BJ (cell line): ENCODE measurements at regions not wholly inside any gene's neighbourhood (a gene's known extent, or its start where the extent isn't known, plus 50 kb on each side); places are given as distances from the start of the nearest gene placed in this dataset.

Source experiments
- CTCF ChIA-PET: fragments of 350-600 bp; formaldehyde crosslinking; extraction: SDS; loops from one replicate; lab custom pipeline; 2021; ENCODE audit warnings: antibody characterized with exemption, inconsistent platforms; lab: Yijun Ruan, JAX
- POLR2A ChIA-PET: fragments of 300-600 bp; sonication (Branson Sonifier 250); formaldehyde crosslinking; extraction: SDS; loops from one replicate; lab custom pipeline; 2021; ENCODE audit warnings: antibody characterized with exemption; lab: Charles Lee
- DNase-seq: peaks from one replicate; pipeline ENCODE4 v3.0.0-alpha.2; 2011; ENCODE audit warnings: low read depth
- H3K27me3 ChIP-seq: 2 replicates; pipeline ENCODE4 v1.6.0; 2011; ENCODE audit warnings: low read length; ENCODE audit not compliant: control insufficient read depth, insufficient read depth
- H3K36me3 ChIP-seq: 2 replicates; pipeline ENCODE4 v1.5.1; 2011; ENCODE audit warnings: low read length; ENCODE audit not compliant: control insufficient read depth, insufficient read depth
- H3K4me3 ChIP-seq: 2 replicates; pipeline ENCODE4 v1.5.1; 2011; ENCODE audit warnings: low read depth, mild to moderate bottlenecking, control low read depth, low read length
- TF ChIP-seq, protein P1 (sequence below): IDR thresholded peaks from 2 replicates; pipeline ENCODE4 v1.5.1; 2011; ENCODE audit warnings: low read depth, mild to moderate bottlenecking, control low read depth, inconsistent platforms, low read length, moderate library complexity; ENCODE audit not compliant: insufficient read depth

DNA sequence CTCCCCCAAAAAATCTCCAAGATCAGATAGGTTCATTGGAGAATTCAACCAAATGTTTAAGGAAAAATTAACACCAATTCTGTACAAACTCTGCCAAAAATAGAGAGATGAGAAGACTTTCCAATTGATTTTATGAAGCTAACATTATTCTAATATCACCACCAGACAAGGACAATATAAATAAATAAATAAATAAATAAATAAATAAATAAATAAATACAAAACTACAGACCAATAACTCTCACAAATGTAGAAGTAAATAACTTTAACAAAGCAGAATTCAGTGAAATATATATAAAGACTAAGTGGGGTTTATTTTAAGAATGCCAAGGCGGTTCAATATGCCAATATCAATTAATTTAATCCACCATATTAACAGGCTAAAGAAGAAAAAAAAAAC, 425.9 kb upstream of the GHITM start:
- CTCF ChIA-PET, result interaction anchor here (0.6 to 1.0 kb wide), 2 partner anchors 14 to 151 kb away, joined by 3 to 4 read pairs; no protein-coding TSS in a partner anchor
- POLR2A ChIA-PET, result no interaction called here
- Histone ChIP-seq H3K27me3 (no peaks in the 10 kb centered on the region), H3K4me3 (no peak overlapping the region), H3K36me3 (no peaks in the 10 kb centered on the region)
- TF ChIP-seq, protein P1, sequence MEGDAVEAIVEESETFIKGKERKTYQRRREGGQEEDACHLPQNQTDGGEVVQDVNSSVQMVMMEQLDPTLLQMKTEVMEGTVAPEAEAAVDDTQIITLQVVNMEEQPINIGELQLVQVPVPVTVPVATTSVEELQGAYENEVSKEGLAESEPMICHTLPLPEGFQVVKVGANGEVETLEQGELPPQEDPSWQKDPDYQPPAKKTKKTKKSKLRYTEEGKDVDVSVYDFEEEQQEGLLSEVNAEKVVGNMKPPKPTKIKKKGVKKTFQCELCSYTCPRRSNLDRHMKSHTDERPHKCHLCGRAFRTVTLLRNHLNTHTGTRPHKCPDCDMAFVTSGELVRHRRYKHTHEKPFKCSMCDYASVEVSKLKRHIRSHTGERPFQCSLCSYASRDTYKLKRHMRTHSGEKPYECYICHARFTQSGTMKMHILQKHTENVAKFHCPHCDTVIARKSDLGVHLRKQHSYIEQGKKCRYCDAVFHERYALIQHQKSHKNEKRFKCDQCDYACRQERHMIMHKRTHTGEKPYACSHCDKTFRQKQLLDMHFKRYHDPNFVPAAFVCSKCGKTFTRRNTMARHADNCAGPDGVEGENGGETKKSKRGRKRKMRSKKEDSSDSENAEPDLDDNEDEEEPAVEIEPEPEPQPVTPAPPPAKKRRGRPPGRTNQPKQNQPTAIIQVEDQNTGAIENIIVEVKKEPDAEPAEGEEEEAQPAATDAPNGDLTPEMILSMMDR, result no peak
- no peak for DNase-seq

DNA sequence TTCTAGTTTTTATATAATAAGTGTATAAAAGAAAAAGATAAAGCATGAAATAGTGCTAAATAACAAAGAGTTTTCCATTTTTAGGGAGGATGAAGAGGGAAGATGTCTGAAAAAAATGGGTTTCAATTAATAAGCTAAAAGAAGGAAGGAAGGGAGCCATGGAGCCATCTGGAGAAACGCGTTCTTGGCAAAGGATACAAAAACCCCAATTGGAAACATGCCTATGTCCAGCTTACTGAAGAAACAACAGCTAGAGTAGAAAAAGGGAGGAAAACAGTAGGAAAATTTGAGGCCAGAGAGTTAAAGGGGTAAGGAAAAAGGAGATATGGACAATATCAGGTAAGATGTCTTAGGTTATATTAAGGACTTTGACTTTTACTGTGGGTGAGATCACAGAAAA, 416.2 kb upstream of the GHITM start:
- ChIA-PET CTCF (no interaction called here), POLR2A (no interaction called here)
- H3K36me3 ChIP-seq, result no peaks in the 10 kb centered on the region
- TF ChIP-seq, protein P1, result no peak
- H3K4me3 ChIP-seq, result no peak overlapping the region
- no peak for DNase-seq
- no peaks in the 10 kb centered on the region for H3K27me3 ChIP-seq

DNA sequence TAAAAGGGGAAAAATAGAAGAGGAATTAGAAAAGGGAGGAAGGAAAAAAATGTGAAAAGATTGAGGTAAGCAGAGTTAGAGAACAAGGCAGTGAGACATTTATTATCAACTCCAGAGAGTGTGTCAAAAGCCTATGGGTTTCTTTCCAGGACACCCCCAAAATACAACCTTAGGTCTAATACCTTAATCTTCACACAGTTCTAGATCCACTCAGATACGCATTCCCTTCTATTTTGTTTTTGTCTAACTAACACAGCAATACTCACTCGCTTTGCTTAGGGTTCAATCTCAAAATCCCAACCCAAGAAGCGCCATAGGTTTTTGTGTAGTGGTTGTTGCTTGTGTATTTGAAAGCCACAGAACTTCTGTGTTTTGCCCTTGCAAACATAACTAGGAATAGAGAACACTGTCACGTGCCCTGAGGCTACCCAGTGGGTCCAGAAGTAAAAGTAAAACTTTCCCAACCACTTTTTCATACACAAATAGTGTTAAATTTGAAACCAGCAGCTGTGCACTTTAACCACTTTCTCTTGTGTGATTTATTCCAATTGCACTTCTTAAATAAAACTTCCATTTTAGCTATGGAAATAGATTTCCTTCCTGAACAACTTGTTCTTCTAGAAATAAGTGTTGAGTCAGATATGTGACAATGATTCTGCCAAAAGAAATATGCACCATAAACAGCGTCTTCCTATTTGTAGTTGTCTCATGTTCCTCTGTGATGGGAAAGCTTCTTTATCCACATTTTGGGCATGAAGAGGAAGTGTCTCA, 414.7 kb upstream of the GHITM start:
- ChIA-PET CTCF (no interaction called here), POLR2A (no interaction called here)
- no peaks in the 10 kb centered on the region for H3K27me3 ChIP-seq
- TF ChIP-seq, protein P1, result no peak
- H3K4me3 ChIP-seq, result no peak overlapping the region
- DNase-seq, result no peak
- no peaks in the 10 kb centered on the region for H3K36me3 ChIP-seq

DNA sequence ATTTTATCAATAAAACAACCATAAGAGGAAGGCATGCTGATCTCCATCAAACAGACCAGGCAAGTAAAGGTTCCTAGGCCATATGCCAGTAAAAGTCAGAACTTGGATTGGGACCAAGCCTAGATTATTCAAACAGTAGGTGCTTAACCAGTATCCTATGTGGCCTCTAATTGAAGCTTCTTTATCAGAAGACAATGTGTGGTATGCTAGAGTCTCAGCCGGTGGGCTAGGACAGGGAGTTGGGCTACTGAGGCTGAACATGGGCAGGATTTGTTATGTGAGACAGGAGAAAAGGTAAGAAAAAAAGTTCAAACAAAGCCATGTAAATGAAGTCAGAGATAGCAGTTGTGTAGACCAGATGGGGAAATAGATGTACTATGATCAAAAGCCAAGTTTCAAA, 413.7 kb upstream of the GHITM start:
- POLR2A ChIA-PET, result no interaction called here
- no peaks in the 10 kb centered on the region for H3K27me3 ChIP-seq
- TF ChIP-seq, protein P1, result no peak
- no peak overlapping the region for H3K4me3 ChIP-seq
- DNase-seq, result no peak
- H3K36me3 ChIP-seq, result no peaks in the 10 kb centered on the region
- CTCF ChIA-PET, result no interaction called here

DNA sequence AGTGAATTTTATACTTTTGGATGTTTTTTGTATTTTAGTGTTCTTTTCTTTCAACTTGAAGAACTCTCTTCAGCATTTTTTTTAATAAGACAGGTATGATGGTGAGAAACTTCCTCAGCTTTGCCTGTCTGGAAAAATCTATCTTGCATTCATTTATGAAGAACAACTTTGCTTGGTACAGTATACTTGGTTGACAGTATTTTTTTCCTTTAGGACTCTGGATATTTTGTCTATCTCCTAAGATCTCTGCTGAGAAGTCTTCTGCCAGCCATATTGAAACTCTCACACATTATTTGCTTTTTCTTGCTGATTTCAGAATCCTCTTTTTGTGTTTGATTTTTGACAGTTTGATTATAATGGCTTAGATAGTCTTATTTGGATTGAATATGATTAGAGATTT, 405.0 kb upstream of the GHITM start:
- TF ChIP-seq, protein P1, result no peak
- Histone ChIP-seq H3K4me3 (no peak overlapping the region), H3K27me3 (no peaks in the 10 kb centered on the region), H3K36me3 (no peaks in the 10 kb centered on the region)
- CTCF ChIA-PET, result no interaction called here
- POLR2A ChIA-PET, result no interaction called here
- DNase-seq, result no peak
